PC-9 (cell line): ENCODE measurements at regions not wholly inside any gene's neighbourhood (a gene's known extent, or its start where the extent isn't known, plus 50 kb on each side); places are given as distances from the start of the nearest gene placed in this dataset.

ENCODE experiments used
- CTCF ChIP-seq: fragments of 200-600 bp; sonication (generic); conservative IDR thresholded peaks from 2 replicates; pipeline ENCODE4 v1.6.1; 2017; ENCODE audit warnings: mixed run types, antibody characterized with exemption, mild to moderate bottlenecking, moderate library complexity
- EZH2 ChIP-seq: fragments of 200-600 bp; sonication (generic); IDR thresholded peaks from 2 replicates; pipeline ENCODE4 v1.8.0; 2017; ENCODE audit warnings: antibody characterized with exemption, low read depth

GRCh38 chr21:36630485-36631206 is 68.3 kb upstream of the SIM2 start:
- TF ChIP-seq CTCF (peak; percentile 81), EZH2 (no peak)
